HepG2 (cell line): ENCODE measurements at regions not wholly inside any gene's neighbourhood (a gene's known extent, or its start where the extent isn't known, plus 50 kb on each side); places are given as distances from the start of the nearest gene placed in this dataset.

Source experiments
- ATAC-seq: fragments of 200-7000 bp; cut with Tn5 transposase; 3 replicates; pipeline ENCODE4 v1.9.1; 2020; ENCODE audit warnings: mild to moderate bottlenecking, moderate library complexity
- BruUV-seq: library from RNA; stranded (reverse); fragments of 400-500 nt; replicated peaks from 2 replicates; lab custom pipeline; 2021; lab: Mats Ljungman, UMichigan
- CTCF ChIA-PET: fragments of 300-600 bp; formaldehyde crosslinking; extraction: SDS; loops from one replicate; lab custom pipeline; 2021; ENCODE audit warnings: low total read pairs, inconsistent platforms, low intra/inter-chr PET ratio; lab: Yijun Ruan, JAX
- POLR2A ChIA-PET: fragments of 350-600 bp; sonication (Branson Sonifier 250); formaldehyde crosslinking; loops from one replicate; lab custom pipeline; 2020; ENCODE audit warnings: antibody characterized with exemption, inconsistent platforms; lab: Yijun Ruan, JAX
- DNase-seq: peaks from one replicate; pipeline ENCODE4 v3.0.0-alpha.2; 2015; ENCODE audit warnings: low spot score
- FAIRE-seq: peaks from 3 replicates; lab custom pipeline; 2011; peaks lifted over from hg19 to GRCh38; lab: Jason Lieb, UNC
- H2AFZ ChIP-seq: one replicate; pipeline ENCODE4 v1.6.1; 2011; ENCODE audit warnings: low read length, inconsistent platforms
- H3K27ac ChIP-seq: fragments of 300-600 bp; 3 replicates; pipeline ENCODE4 v1.8.0; 2011; ENCODE audit warnings: mixed run types, mild to moderate bottlenecking, mixed read lengths, low read length, inconsistent platforms; ENCODE audit not compliant: insufficient read depth; ENCODE audit errors: extremely low read length
- H3K27me3 ChIP-seq, 2 experiments: fragments of 200-600 bp in 1 of 2; 2 replicates in 1 of 2; 3 replicates in 1 of 2; pipeline versions ENCODE4 v1.6.0 to v1.8.0; 2011; ENCODE audit warnings: low read length in 2 of 2, mild to moderate bottlenecking in 2 of 2, moderate library complexity in 2 of 2, inconsistent platforms in 1 of 2; ENCODE audit not compliant: insufficient read depth in 2 of 2, control insufficient read depth in 1 of 2
- H3K36me3 ChIP-seq, 2 experiments: fragments of 200-600 bp in 1 of 2; replicated peaks in 1 of 2; 2 replicates in 1 of 2; 3 replicates in 1 of 2; pipeline versions ENCODE4 v1.5.1 to v1.8.0; 2011; ENCODE audit warnings: low read length in 2 of 2, inconsistent platforms in 1 of 2; ENCODE audit not compliant: insufficient read depth in 2 of 2, control insufficient read depth in 1 of 2
- H3K4me1 ChIP-seq: 2 replicates; pipeline ENCODE4 v1.5.1; 2012; ENCODE audit warnings: low read length, inconsistent platforms; ENCODE audit not compliant: insufficient read depth
- H3K4me2 ChIP-seq: 2 replicates; pipeline ENCODE4 v1.6.0; 2011; ENCODE audit warnings: low read depth, low read length, inconsistent platforms
- H3K4me3 ChIP-seq, 3 experiments: fragments of 200-600 bp in 1 of 3; sonication (generic), shearing (Covaris generic) in 1 of 3; replicated peaks in 1 of 3; 2 replicates each; pipeline ENCODE4 v1.5.1; 2011 to 2016; ENCODE audit warnings: low read length in 3 of 3, inconsistent platforms in 2 of 3, low read depth in 2 of 3, mild to moderate bottlenecking in 2 of 3, control low read depth in 1 of 3, mixed read lengths in 1 of 3; ENCODE audit not compliant: insufficient read depth in 1 of 3
- H3K79me2 ChIP-seq: one replicate; pipeline ENCODE4 v1.6.1; 2011; ENCODE audit warnings: low read length, inconsistent platforms; ENCODE audit not compliant: insufficient read depth
- H3K9ac ChIP-seq: 2 replicates; pipeline ENCODE4 v1.6.0; 2011; ENCODE audit warnings: mild to moderate bottlenecking, low read depth, low read length, inconsistent platforms; ENCODE audit not compliant: insufficient read depth
- H3K9me3 ChIP-seq: 2 replicates; pipeline ENCODE4 v1.5.1; 2012; ENCODE audit warnings: mild to moderate bottlenecking, low read length
- H4K20me1 ChIP-seq: 2 replicates; pipeline ENCODE4 v1.6.0; 2011; ENCODE audit warnings: inconsistent platforms, mild to moderate bottlenecking, low read length, moderate library complexity; ENCODE audit not compliant: insufficient read depth
- ATF2 ChIP-seq: sonication (generic); formaldehyde crosslinking; IDR thresholded peaks from 2 replicates; pipeline ENCODE4 v1.4.0; 2020; ENCODE audit warnings: missing genetic modification reagents
- DBP ChIP-seq: sonication (generic); formaldehyde crosslinking; IDR thresholded peaks from 2 replicates; pipeline ENCODE4 v1.4.0; 2020; ENCODE audit warnings: missing genetic modification reagents; ENCODE audit errors: not compliant biosample characterization
- DR1 ChIP-seq: sonication (generic); formaldehyde crosslinking; IDR thresholded peaks from 2 replicates; pipeline ENCODE4 v1.8.0; 2021; ENCODE audit warnings: mild to moderate bottlenecking, missing genetic modification reagents, inconsistent platforms
- HNRNPH1 ChIP-seq: fragments of 200-400 bp; formaldehyde crosslinking; optimal IDR thresholded peaks from 2 replicates; pipeline ENCODE3; 2017; ENCODE audit warnings: mild to moderate bottlenecking, low read depth, low read length
- JARID2 ChIP-seq: sonication (generic); formaldehyde crosslinking; IDR thresholded peaks from 2 replicates; pipeline ENCODE4 v1.8.1; 2023; ENCODE audit warnings: missing genetic modification reagents, inconsistent platforms; ENCODE audit not compliant: insufficient replicate concordance
- MAFK ChIP-seq, 2 experiments: IDR thresholded peaks in 1 of 2; conservative IDR thresholded peaks in 1 of 2; 2 replicates each; pipeline ENCODE4 v1.6.1; 2011; ENCODE audit warnings: improper control_type of control experiment in 2 of 2, low read length in 2 of 2
- SP4 ChIP-seq: sonication (generic); formaldehyde crosslinking; IDR thresholded peaks from 2 replicates; pipeline ENCODE4 v1.8.1; 2023; ENCODE audit warnings: mild to moderate bottlenecking, missing genetic modification reagents
- SYNCRIP ChIP-seq: fragments of 200-400 bp; formaldehyde crosslinking; IDR thresholded peaks from 2 replicates; pipeline ENCODE4 v1.6.1; 2018; ENCODE audit warnings: mild to moderate bottlenecking, low read depth, low read length; ENCODE audit not compliant: insufficient read depth
- TOE1 ChIP-seq: sonication (generic); formaldehyde crosslinking; IDR thresholded peaks from 2 replicates; pipeline ENCODE4 v1.4.0; 2020; ENCODE audit warnings: mild to moderate bottlenecking, missing genetic modification reagents
- ZBTB46 ChIP-seq: sonication (generic); formaldehyde crosslinking; IDR thresholded peaks from 2 replicates; pipeline ENCODE4 v1.4.0; 2020; ENCODE audit warnings: mild to moderate bottlenecking, missing genetic modification reagents, borderline replicate concordance
- ZNF292 ChIP-seq: sonication (generic); formaldehyde crosslinking; IDR thresholded peaks from 2 replicates; pipeline ENCODE4 v1.8.1; 2022; ENCODE audit warnings: mild to moderate bottlenecking, low read depth, missing genetic modification reagents, borderline replicate concordance
- ZNF616 ChIP-seq: sonication (generic); formaldehyde crosslinking; IDR thresholded peaks from 2 replicates; pipeline ENCODE4 v1.5.0; 2020; ENCODE audit warnings: low read depth, mild to moderate bottlenecking, missing genetic modification reagents
- ZNF720 ChIP-seq: sonication (generic); formaldehyde crosslinking; IDR thresholded peaks from 2 replicates; pipeline ENCODE4 v1.4.0; 2020; ENCODE audit warnings: missing genetic modification reagents
- ZNF792 ChIP-seq: IDR thresholded peaks from 2 replicates; pipeline ENCODE4 v1.6.1; 2016
- whole genome bisulfite sequencing: methylation state at CpG from one replicate; pipeline ENCODE4 v1.1.6; 2017; ENCODE audit warnings: low lambda C conversion rate; 5-methylcytosine and 5-hydroxymethylcytosine counted together
- in situ Hi-C: cut with HindIII; loops from 2 replicates; pipeline ENCODE4 v1.10.0; 2017; ENCODE audit warnings: low pct_unique_long_range_greater_than_20kb; ENCODE audit not compliant: extremely low pct_ligation_motif_present
- intact Hi-C: fragments of 100-400 bp; cut with micrococcal nuclease; formaldehyde crosslinking; loops from one replicate; pipeline ENCODE4 v1.10.0; 2022; ENCODE audit not compliant: unreplicated experiment
- TF ChIP-seq, protein P1 (sequence below): IDR thresholded peaks from 2 replicates; pipeline ENCODE4 v1.6.1; 2016; ENCODE audit warnings: low read depth, borderline replicate concordance

DNA sequence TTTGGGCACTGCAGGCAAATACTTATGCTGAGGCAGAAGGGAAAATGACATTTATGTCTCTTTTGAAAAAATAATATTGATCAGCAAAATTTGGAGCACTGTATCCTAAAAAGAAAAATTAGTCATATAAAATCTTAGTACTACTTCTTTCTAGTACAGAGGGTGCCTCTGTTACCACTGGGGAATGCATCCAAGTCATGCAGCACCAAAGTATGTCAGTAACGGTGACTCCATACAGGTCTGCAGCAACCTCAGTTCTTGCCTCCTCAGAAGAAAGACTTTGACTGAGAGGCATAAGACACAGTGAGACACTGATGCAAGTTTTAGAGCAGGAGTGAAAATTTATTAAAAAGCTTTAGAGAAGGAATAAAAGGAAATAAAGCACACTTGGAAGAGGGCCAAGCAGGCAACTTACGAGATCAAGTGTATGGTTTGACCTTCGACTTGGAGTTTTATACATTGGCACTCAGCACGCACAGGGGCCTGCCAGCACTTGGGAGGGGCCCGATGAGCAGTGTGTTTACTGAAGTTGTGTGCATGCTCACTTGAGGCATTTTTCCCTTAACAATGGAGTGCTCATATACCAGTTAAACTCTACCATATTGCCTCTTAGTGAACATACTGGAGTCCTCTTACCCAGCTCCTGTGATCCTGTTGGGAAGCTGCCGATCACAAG is 1244.8 kb downstream of the EPHA7 start:
- no peaks in the 10 kb centered on the region for H3K27me3 ChIP-seq
- H3K79me2 ChIP-seq: no peaks in the 10 kb centered on the region
- H3K4me2 ChIP-seq: no peak overlapping the region
- H3K9me3 ChIP-seq: no peaks in the 10 kb centered on the region
- H2AFZ ChIP-seq: no peak overlapping the region
- no peaks in the 10 kb centered on the region for H4K20me1 ChIP-seq
- DNase-seq: no peak
- intact Hi-C loops (no loop called here), in situ Hi-C loops (no loop called here)
- H3K27ac ChIP-seq: no peak overlapping the region
- CTCF ChIA-PET: no interaction called here
- no peak overlapping the region for H3K4me3 ChIP-seq
- no peaks in the 10 kb centered on the region for H3K4me1 ChIP-seq
- no TSS peak for BruUV-seq
- no peak for FAIRE-seq
- no peaks in the 10 kb centered on the region for H3K36me3 ChIP-seq
- H3K9ac ChIP-seq: no peak overlapping the region
- POLR2A ChIA-PET: no interaction called here
- WGBS: 23% methylated on average over 6 of the region's 6 CpGs
- no peak for TF ChIP-seq ATF2 (CRISPR knock-in tag)
- TF ChIP-seq MAFK (conservative IDR thresholded peaks at IDR 0.05 in 1 of 2, IDR thresholded peaks at IDR 0.05 in 1 of 2; ENCODE audit: low read length in 2 of 2): 0 out of 4 replicates have a peak, but pooled peaks of 1 of the 2 experiments have one; percentile 15
- no peak for TF ChIP-seq JARID2 (CRISPR knock-in tag)
- no peak for ATAC-seq

DNA sequence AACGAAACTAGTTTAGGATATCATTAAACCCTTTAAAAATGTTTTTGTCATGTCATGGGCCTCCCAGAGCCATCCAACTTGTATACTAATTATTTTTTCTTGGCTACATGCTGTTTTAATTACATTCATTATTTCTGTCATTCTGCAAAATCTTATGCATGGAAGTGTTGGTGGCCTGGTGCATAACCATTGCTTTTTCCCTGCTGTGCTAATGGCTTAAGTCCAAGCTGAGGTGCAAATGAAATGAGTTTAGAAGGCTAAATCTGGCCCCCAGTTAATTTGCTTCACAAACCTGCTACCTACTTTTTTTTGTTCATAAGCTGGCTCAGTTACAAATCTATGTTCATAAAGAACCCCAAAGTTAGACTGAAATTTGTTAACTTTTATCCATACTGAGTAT is 1249.9 kb downstream of the EPHA7 start:
- Histone ChIP-seq H4K20me1 (no peaks in the 10 kb centered on the region), H3K27me3 (no peaks in the 10 kb centered on the region), H3K79me2 (no peaks in the 10 kb centered on the region), H3K4me1 (no peaks in the 10 kb centered on the region), H3K9ac (no peak overlapping the region), H3K9me3 (no peaks in the 10 kb centered on the region), H3K27ac (no peak overlapping the region), H2AFZ (no peak overlapping the region), H3K36me3 (no peaks in the 10 kb centered on the region), H3K4me2 (no peak overlapping the region), H3K4me3 (no peak overlapping the region)
- 3% methylated on average over 1 of the region's 1 CpG for WGBS
- ChIA-PET POLR2A (no interaction called here), CTCF (no interaction called here)
- no peak for ATAC-seq
- no peak for DNase-seq
- intact Hi-C loops (no loop called here), in situ Hi-C loops (no loop called here)
- no peak for FAIRE-seq
- no TSS peak for BruUV-seq
- TF ChIP-seq SP4 (CRISPR knock-in tag) (no peak), ZNF792 (CRISPR knock-in tag) (no peak), DR1 (CRISPR knock-in tag) (no peak), SYNCRIP (no peak), ZNF720 (no peak), ZNF292 (CRISPR knock-in tag) (no peak), ZBTB46 (no peak), DBP (no peak), HNRNPH1 (no peak), TOE1 (CRISPR knock-in tag) (no peak), ZNF616 (no peak)
- TF ChIP-seq, protein P1, sequence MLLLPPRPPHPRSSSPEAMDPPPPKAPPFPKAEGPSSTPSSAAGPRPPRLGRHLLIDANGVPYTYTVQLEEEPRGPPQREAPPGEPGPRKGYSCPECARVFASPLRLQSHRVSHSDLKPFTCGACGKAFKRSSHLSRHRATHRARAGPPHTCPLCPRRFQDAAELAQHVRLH (CRISPR knock-in tag): no peak
